NCI-H146 treated with DMSO at 0.1 percent for 48 hours (cell line): ENCODE measurements at regions not wholly inside any gene's neighbourhood (a gene's known extent, or its start where the extent isn't known, plus 50 kb on each side); places are given as distances from the start of the nearest gene placed in this dataset.
"Not testable (repeated sequence)": the region's sequence is repeated elsewhere in the genome, so short reads cannot be mapped to it uniquely, and the experiment has no call there.

Experiments used
- DNase-seq: peaks from one replicate; lab custom pipeline; 2025; ENCODE audit not compliant: unreplicated experiment; lab: John Stamatoyannopoulos, UW

GRCh38 chr5:152607401-152608160 is 202.5 kb upstream of the NMUR2 start:
- DNase-seq: no peak

GRCh38 chr5:152608458-152608857 is 203.4 kb upstream of the NMUR2 start:
- no peak for DNase-seq

GRCh38 chr5:152619756-152620155 is 214.7 kb upstream of the NMUR2 start:
- DNase-seq: no peak

GRCh38 chr5:152622628-152623027 is 217.5 kb upstream of the NMUR2 start:
- no peak for DNase-seq

- DNase-seq: no peak
These were observed 218.9 kb upstream of the NMUR2 start for GRCh38 chr5:152623951-152624350.

GRCh38 chr5:152625696-152626095 is 220.6 kb upstream of the NMUR2 start:
- no peak for DNase-seq

- no peak for DNase-seq
These were observed 226.1 kb upstream of the NMUR2 start for GRCh38 chr5:152631221-152631620.

- DNase-seq: no peak
These were observed 227.3 kb upstream of the NMUR2 start for GRCh38 chr5:152632360-152632759.

- peak; percentile 56 for DNase-seq
These were observed 229.5 kb upstream of the NMUR2 start for GRCh38 chr5:152634586-152634985.

- DNase-seq: no peak
These were observed 234.0 kb upstream of the NMUR2 start for GRCh38 chr5:152638996-152639552.

- no peak for DNase-seq
These were observed 237.1 kb upstream of the NMUR2 start for GRCh38 chr5:152641970-152642805.

GRCh38 chr5:152642880-152643279 is 237.8 kb upstream of the NMUR2 start:
- no peak for DNase-seq

GRCh38 chr5:152644029-152644728 is 239.1 kb upstream of the NMUR2 start:
- DNase-seq: no peak

- no peak for DNase-seq
These were observed 244.5 kb upstream of the NMUR2 start for GRCh38 chr5:152649609-152650008.

- DNase-seq: no peak
These were observed 245.3 kb upstream of the NMUR2 start for GRCh38 chr5:152650413-152650812.

- DNase-seq: not testable (repeated sequence)
These were observed 254.4 kb upstream of the NMUR2 start for GRCh38 chr5:152659470-152659869.

GRCh38 chr5:152673601-152674000 is 268.5 kb upstream of the NMUR2 start:
- no peak for DNase-seq

- no peak for DNase-seq
These were observed 269.3 kb upstream of the NMUR2 start for GRCh38 chr5:152674403-152674802.

GRCh38 chr5:152676196-152676595 is 271.1 kb upstream of the NMUR2 start:
- DNase-seq: peak; percentile 20

GRCh38 chr5:152683205-152683604 is 278.1 kb upstream of the NMUR2 start:
- DNase-seq: no peak

- no peak for DNase-seq
These were observed 281.9 kb upstream of the NMUR2 start for GRCh38 chr5:152686931-152687330.
